ENCODE measurements at regions not wholly inside any gene's neighbourhood (a gene's known extent, or its start where the extent isn't known, plus 50 kb on each side); places are given as distances from the start of the nearest gene placed in this dataset.

DNA sequence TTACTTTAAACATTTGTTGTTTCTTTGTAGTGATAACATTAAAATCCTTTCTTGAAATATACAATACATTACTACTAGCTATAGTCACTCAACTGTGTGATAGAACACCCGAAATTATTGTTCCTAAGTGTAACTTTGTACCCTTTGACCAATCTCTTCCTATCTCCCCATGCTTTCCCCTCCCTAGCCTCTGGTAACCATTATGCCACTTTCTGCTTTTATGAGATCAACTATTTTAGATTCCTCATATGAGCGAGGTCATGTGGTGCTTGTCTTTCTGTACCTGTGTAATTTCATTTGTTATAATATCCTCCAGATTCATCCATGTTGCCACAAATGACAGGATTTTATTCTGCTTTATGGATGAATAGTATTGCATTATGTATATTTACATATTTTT is 629.0 kb downstream of the USP25 start:
- Mint-ChIP-seq H3K4me1 (ENCODE audit: low read depth) (peaks cover 16% of the 10 kb centered on the region), H3K36me3 (ENCODE audit: low read depth) (peaks cover 5% of the 10 kb centered on the region), H3K27ac (ENCODE audit: unreplicated experiment) (no peak overlapping the region), H3K9me3 (ENCODE audit: low read depth) (peaks cover 11% of the 10 kb centered on the region), H3K27me3 (ENCODE audit: low read depth) (no peaks in the 10 kb centered on the region), H3K4me3 (ENCODE audit: unreplicated experiment) (no peak overlapping the region)
- no peak for DNase-seq (ENCODE audit: low spot score)
- TF ChIP-seq, protein P1, sequence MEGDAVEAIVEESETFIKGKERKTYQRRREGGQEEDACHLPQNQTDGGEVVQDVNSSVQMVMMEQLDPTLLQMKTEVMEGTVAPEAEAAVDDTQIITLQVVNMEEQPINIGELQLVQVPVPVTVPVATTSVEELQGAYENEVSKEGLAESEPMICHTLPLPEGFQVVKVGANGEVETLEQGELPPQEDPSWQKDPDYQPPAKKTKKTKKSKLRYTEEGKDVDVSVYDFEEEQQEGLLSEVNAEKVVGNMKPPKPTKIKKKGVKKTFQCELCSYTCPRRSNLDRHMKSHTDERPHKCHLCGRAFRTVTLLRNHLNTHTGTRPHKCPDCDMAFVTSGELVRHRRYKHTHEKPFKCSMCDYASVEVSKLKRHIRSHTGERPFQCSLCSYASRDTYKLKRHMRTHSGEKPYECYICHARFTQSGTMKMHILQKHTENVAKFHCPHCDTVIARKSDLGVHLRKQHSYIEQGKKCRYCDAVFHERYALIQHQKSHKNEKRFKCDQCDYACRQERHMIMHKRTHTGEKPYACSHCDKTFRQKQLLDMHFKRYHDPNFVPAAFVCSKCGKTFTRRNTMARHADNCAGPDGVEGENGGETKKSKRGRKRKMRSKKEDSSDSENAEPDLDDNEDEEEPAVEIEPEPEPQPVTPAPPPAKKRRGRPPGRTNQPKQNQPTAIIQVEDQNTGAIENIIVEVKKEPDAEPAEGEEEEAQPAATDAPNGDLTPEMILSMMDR (IDR thresholded peaks at IDR 0.05), result no peak

GRCh38 chr21:16363100-16363499 is 633.3 kb downstream of the USP25 start:
- DNase-seq (ENCODE audit: low spot score), result no peak
- no peak overlapping the region for H3K4me3 Mint-ChIP-seq (ENCODE audit: unreplicated experiment)
- peaks cover 31% of the 10 kb centered on the region for H3K4me1 Mint-ChIP-seq (ENCODE audit: low read depth)
- no peaks in the 10 kb centered on the region for H3K27me3 Mint-ChIP-seq (ENCODE audit: low read depth)
- peaks cover 8% of the 10 kb centered on the region for H3K9me3 Mint-ChIP-seq (ENCODE audit: low read depth)
- H3K27ac Mint-ChIP-seq (ENCODE audit: unreplicated experiment), result no peak overlapping the region
- peaks cover 5% of the 10 kb centered on the region for H3K36me3 Mint-ChIP-seq (ENCODE audit: low read depth)
- TF ChIP-seq, protein P1 (IDR thresholded peaks at IDR 0.05), result no peak

DNA sequence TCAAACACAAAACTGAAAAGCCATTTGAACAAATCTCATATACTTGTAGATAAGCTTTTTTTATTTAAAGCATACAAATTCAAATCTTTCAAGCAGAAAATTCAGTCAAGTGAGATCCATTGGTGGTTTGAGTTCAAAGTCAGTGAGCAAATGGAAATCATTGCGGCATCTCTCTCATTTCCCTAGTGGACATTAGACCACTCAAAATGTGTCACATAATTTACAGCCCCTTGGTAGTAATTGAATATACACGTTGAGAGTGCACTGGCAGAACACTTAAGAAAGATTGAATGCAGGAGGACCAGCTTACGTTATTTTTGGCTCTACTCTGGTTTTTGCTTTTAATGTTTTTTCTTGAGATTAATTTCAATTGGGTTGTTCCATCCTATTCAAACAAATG is 633.7 kb downstream of the USP25 start:
- no peak for DNase-seq (ENCODE audit: low spot score)
- H3K36me3 Mint-ChIP-seq (ENCODE audit: low read depth), result peaks cover 5% of the 10 kb centered on the region
- no peak overlapping the region for H3K4me3 Mint-ChIP-seq (ENCODE audit: unreplicated experiment)
- H3K9me3 Mint-ChIP-seq (ENCODE audit: low read depth), result peaks cover 8% of the 10 kb centered on the region
- peaks cover 31% of the 10 kb centered on the region for H3K4me1 Mint-ChIP-seq (ENCODE audit: low read depth)
- TF ChIP-seq, protein P1 (IDR thresholded peaks at IDR 0.05), result no peak
- H3K27me3 Mint-ChIP-seq (ENCODE audit: low read depth), result no peaks in the 10 kb centered on the region
- no peak overlapping the region for H3K27ac Mint-ChIP-seq (ENCODE audit: unreplicated experiment)

DNA sequence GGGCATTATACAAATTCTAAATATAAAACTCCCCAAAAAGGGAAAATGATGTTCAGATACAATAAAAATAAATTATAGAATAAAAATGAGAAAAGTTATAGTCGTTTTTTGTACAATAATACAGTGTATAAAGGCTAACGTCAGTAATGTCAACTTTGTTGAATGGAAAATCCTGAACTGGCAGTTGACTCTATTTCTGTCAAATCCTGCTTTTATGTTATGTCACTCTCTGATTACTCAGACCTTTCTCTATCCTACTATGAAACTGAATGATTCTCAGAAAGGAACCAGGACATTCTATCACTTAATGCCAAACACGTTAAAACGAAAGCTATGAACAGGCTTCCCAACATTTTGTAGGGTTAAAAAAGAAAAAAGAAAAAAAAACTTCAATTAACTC is 636.4 kb downstream of the USP25 start:
- Mint-ChIP-seq H3K36me3 (ENCODE audit: low read depth) (no peaks in the 10 kb centered on the region), H3K9me3 (ENCODE audit: low read depth) (no peaks in the 10 kb centered on the region), H3K27me3 (ENCODE audit: low read depth) (no peaks in the 10 kb centered on the region), H3K4me1 (ENCODE audit: low read depth) (peaks cover 26% of the 10 kb centered on the region), H3K27ac (ENCODE audit: unreplicated experiment) (peak overlapping the region; percentile 65), H3K4me3 (ENCODE audit: unreplicated experiment) (no peak overlapping the region)
- TF ChIP-seq, protein P1 (IDR thresholded peaks at IDR 0.05), result no peak
- no peak for DNase-seq (ENCODE audit: low spot score)

DNA sequence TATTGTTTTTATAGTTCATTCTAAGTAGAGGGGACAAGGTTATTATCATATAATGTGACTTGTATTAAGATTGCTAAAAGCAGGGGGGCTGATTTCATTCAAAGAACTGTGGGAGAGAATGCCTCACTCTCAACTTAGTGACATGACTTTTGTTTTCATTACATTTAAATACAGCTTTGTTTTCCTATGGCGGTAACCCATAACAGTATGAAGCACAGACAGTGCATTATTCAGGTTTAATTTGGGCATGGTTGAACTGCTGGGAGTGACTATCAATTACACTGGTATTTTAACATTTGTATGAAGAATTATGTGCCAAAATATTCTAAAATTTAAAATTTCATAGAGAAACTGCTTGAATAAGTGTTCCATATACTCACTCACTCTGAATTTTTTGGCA is 637.3 kb downstream of the USP25 start:
- DNase-seq (ENCODE audit: low spot score), result no peak
- H3K4me1 Mint-ChIP-seq (ENCODE audit: low read depth), result peaks cover 26% of the 10 kb centered on the region
- H3K4me3 Mint-ChIP-seq (ENCODE audit: unreplicated experiment), result no peak overlapping the region
- TF ChIP-seq, protein P1 (IDR thresholded peaks at IDR 0.05), result no peak
- H3K27ac Mint-ChIP-seq (ENCODE audit: unreplicated experiment), result no peak overlapping the region
- no peaks in the 10 kb centered on the region for H3K36me3 Mint-ChIP-seq (ENCODE audit: low read depth)
- no peaks in the 10 kb centered on the region for H3K9me3 Mint-ChIP-seq (ENCODE audit: low read depth)
- H3K27me3 Mint-ChIP-seq (ENCODE audit: low read depth), result no peaks in the 10 kb centered on the region

Data from chondrocyte (in vitro differentiated cells).